Right kidney (tissue), 1 donor: ENCODE measurements at regions not wholly inside any gene's neighbourhood (a gene's known extent, or its start where the extent isn't known, plus 50 kb on each side); places are given as distances from the start of the nearest gene placed in this dataset.

ENCODE experiments used
- DNase-seq: peaks from one replicate; pipeline ENCODE4 v3.0.0-alpha.2; 2016

GRCh38 chr13:31442571-31442970 lies 242.8 kb downstream of the B3GLCT start:
- no peak for DNase-seq

DNA sequence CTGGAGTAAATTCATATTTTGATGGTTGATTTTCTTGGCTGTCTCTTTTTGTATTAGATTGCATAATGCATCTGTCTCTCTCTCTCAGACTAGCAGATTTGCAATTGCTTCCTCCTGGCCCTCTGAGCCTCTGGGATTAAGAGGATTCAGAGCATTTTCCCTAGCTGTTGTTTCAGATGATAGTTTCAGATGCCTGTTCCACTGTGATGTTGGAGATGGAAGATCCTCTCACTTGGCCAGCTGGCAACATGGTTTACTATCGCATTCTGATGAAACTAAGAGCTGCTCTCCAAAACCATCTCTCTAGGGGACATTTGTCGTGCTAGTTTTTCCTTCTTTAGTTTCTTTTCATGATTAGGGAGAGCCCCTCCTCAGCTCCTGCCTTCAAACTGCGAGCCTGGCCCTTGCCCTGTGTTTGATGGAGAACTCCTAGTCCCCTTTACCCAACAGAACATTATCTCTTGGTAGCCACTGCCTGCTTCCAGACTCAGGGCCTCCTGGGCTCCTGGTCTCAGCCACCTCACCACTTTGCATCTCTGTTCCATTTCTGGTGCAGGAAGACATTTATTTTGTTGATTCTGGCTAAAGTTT lies 244.6 kb downstream of the B3GLCT start:
- DNase-seq: no peak

- DNase-seq: no peak
These were observed 252.8 kb downstream of the B3GLCT start for GRCh38 chr13:31452525-31452924.

GRCh38 chr13:31455581-31455980 lies 255.8 kb downstream of the B3GLCT start:
- no peak for DNase-seq

DNA sequence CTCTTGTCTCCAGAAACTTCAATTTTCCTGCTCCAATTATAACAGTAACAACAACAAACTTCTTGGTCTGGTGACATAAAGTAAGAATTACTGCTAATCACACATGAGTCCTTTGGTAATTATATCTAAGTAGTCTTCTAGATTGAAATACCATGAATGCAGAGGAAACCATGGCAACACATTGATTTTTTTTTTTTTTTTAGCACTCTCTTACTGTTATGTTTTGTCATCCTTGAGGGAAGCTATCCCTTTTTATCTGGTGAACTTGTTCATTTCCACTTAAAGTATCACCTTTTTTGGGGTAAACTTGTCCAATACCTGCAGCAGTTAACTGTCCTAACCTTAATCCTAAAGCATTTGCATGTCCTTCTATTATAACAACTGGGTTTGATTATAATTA lies 256.3 kb downstream of the B3GLCT start:
- no peak for DNase-seq

DNA sequence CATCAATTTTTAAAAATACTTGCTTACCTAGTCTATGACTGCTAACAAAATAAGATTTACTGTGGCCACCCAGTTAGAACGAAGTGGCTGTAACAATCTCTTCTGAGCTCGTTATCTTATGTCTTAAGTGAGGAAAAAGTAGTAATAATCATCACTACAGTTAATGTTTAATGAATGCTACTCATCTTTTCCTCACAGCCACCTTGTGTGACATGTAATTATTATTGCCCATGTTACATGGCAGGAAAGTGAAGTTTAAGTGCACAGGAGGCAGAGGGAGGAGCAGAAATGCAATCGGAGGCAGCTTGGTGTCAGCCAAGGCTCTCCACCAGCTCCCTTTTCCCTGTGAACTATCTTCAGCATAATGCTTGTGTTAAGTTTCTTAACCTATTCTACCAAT lies 260.3 kb downstream of the B3GLCT start:
- DNase-seq: no peak

GRCh38 chr13:31461923-31462322 lies 262.1 kb downstream of the B3GLCT start:
- DNase-seq: no peak

DNA sequence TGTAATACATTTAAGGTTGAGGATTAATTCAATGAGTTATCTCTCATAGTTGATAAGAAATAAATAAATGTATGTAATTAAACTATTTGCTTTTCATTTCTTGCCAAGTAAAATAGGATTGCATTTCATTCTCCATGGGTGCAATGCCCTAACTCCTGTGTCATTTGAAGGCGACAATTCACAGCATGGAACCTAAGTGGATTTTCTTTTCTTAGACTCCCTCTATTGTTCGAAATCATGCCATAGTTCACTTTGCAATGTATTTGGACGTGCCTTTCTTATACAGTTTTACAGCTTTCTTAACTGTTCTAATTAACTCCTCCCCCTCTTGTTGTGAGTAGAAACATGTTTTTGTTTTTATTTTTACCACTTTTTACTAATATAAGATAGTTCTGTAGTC lies 263.0 kb downstream of the B3GLCT start:
- no peak for DNase-seq

GRCh38 chr13:31468114-31468902 lies 268.5 kb downstream of the B3GLCT start:
- no peak for DNase-seq

- DNase-seq: no peak
These were observed 269.6 kb downstream of the B3GLCT start for GRCh38 chr13:31469377-31469776.

DNA sequence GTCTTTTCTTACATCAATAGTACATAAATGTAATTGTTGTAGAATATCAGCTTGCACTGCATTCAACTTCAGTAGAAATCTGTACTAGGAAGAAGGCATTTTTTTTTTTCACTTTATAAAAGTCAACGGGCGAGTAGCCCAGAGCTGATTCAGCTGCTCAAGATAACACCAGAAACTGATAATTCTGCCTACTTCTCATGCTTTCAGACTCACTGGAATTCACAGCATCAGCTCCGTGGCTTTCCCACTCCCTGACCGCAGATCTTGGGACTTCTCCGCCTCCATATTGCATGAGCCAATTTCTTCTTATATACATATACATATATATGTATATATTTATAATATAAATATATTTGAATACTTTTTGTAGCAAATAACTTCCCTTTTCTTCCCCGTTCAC lies 263.1 kb upstream of the RXFP2 start:
- no peak for DNase-seq

- DNase-seq: no peak
These were observed 262.6 kb upstream of the RXFP2 start for GRCh38 chr13:31476753-31477152.

GRCh38 chr13:31477961-31478360 lies 261.4 kb upstream of the RXFP2 start:
- no peak for DNase-seq

GRCh38 chr13:31485183-31485582 lies 254.1 kb upstream of the RXFP2 start:
- no peak for DNase-seq

DNA sequence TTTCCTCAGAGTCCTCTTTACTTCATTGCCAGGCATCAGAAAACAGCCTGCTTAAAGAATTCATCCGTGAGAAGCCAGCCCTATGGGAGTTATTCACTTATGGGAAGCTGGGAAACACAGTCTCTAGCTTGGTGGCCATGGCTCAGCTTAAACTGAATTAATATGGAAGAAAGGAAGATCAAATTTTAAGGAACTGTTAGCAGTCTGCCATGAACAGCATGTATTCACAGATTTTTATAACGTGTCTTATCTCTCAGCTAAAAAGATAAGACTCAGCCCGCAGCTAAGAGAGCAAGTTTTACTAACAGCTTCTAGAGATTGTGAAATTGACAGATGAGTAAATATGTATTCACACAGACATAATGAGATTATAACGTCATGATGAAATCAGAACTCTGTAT lies 253.7 kb upstream of the RXFP2 start:
- DNase-seq: no peak

GRCh38 chr13:31495336-31495735 lies 244.0 kb upstream of the RXFP2 start:
- no peak for DNase-seq

GRCh38 chr13:31499274-31499673 lies 240.1 kb upstream of the RXFP2 start:
- no peak for DNase-seq

DNA sequence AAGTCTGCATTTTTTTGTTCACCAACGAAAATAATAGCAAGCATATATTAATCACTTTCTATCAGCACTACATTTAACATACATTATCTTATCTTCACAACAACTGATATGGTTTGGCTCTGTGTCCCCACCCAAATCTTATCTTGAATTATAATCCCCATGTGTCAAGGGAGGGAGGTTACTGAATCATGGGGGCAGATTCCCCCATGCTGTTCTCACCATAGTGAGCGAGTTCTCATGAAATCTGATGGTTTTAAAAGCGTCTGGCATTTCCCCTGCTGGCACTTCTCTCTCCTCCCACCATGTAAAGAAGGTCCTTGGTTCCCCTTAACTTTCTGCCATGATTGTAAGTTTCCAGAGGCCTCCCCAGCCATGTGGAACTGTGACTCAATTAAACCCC lies 235.7 kb upstream of the RXFP2 start:
- no peak for DNase-seq

DNA sequence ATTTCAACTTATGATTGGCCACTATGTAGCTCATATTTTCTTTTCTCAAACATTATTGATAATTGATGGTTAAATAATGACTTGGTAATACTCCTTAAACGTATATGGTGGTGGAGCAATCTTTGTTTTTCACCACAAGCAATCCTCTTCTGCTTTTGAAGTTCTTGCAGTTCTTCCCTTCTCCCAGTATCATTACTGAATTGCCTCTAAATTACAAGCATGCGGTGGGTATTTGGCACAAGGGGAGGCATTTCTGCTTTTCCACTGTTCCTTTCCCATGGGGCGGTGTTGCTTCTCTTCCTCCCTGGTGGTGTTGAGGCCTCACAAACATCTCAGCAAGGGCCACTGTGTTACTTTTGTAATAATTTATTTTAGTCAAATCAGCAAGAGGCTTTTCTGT lies 234.4 kb upstream of the RXFP2 start:
- no peak for DNase-seq

- DNase-seq: no peak
These were observed 227.0 kb upstream of the RXFP2 start for GRCh38 chr13:31512331-31512730.

DNA sequence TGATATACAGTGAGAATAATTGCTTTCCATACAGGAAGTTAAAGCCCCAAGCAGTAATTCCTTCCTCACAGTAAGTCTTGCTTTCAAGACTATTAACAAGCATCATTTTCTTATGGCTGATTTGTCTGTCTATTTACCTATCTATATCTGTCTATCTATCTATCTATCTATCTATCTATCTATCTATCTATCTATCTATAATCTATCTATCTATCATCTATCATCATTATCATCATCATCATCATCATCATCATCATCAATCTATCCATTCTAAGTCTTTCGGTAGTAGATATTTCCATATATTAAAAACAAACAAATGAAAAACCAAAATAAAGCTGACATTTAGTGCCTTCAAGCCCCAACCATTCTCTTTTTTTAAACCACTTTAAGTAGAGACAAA lies 224.4 kb upstream of the RXFP2 start:
- DNase-seq: no peak

GRCh38 chr13:31515427-31515826 lies 223.9 kb upstream of the RXFP2 start:
- no peak for DNase-seq

- DNase-seq: no peak
These were observed 221.7 kb upstream of the RXFP2 start for GRCh38 chr13:31517599-31517998.

- DNase-seq: no peak
These were observed 220.7 kb upstream of the RXFP2 start for GRCh38 chr13:31518645-31519044.
